GM12873 (cell line): ENCODE measurements at regions not wholly inside any gene's neighbourhood (a gene's known extent, or its start where the extent isn't known, plus 50 kb on each side); places are given as distances from the start of the nearest gene placed in this dataset.

Experiments used
- TF ChIP-seq, protein P1 (sequence below): IDR thresholded peaks from 2 replicates; pipeline ENCODE4 v1.5.1; 2012; ENCODE audit warnings: low read depth, mild to moderate bottlenecking, moderate library complexity, low read length, control low read depth; ENCODE audit not compliant: insufficient read depth; ENCODE audit errors: missing control alignments

DNA sequence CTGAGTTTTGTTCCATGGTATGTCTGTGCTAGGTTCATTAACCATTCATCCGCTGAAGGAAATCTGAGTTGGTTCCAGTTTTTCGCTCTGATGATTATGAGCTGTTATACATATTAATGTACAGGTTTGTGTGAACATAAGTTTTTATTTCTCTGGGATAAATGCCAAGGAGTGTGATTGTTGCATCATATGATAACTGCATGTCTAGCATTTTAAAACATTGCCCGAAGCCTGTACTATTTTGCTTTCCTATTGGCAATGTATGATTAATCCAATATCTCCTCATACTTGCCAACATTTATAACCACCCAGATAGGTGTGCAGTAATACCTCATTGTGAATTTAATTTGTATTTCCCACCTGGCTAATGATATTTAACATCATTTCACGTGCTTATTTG is 322.7 kb downstream of the ZNF326 start:
- TF ChIP-seq, protein P1, sequence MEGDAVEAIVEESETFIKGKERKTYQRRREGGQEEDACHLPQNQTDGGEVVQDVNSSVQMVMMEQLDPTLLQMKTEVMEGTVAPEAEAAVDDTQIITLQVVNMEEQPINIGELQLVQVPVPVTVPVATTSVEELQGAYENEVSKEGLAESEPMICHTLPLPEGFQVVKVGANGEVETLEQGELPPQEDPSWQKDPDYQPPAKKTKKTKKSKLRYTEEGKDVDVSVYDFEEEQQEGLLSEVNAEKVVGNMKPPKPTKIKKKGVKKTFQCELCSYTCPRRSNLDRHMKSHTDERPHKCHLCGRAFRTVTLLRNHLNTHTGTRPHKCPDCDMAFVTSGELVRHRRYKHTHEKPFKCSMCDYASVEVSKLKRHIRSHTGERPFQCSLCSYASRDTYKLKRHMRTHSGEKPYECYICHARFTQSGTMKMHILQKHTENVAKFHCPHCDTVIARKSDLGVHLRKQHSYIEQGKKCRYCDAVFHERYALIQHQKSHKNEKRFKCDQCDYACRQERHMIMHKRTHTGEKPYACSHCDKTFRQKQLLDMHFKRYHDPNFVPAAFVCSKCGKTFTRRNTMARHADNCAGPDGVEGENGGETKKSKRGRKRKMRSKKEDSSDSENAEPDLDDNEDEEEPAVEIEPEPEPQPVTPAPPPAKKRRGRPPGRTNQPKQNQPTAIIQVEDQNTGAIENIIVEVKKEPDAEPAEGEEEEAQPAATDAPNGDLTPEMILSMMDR: no peak

- TF ChIP-seq, protein P1: no peak
Measured at GRCh38 chr1:90314533-90314932, 319.6 kb downstream of the ZNF326 start.

DNA sequence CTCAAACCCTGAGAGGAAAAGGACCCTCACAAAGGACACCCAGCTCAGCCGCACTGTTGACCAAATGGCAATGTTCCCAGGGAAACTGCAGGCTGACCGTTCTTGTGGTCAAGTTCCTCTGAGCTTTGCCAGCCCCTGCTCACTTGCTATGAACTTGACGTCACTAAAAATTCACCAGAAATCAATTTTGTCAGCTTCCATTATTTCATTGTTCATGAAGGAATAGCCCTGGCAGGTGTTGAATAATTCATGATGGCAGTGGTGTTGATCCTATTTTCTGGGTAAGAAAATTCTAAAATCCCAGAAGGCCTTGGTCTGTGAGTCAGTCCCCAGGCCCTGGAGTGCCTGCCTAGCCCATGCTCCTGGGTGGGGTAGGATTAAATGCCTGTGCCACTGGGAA is 318.9 kb downstream of the ZNF326 start:
- TF ChIP-seq, protein P1: no peak

- TF ChIP-seq, protein P1: no peak
Measured at GRCh38 chr1:90309806-90310205, 314.9 kb downstream of the ZNF326 start.

DNA sequence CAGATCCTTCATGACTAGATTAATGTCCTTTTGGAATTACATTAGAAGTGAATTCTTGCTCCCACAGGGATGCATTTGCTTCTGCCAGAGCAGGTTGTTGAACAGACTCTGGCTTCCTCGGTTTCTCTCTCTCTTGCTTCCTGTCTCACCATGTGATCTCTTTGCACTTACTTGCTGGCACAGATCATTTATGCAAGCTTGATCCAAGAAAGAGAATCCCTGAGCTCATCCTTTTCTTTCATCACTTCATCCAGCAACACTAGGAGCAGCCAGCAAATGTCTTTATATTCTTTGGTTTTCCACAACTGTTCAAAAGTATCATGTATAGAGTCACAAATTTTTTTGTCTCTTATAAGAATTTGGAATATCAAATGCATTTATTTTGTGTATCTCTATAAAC is 313.5 kb downstream of the ZNF326 start:
- TF ChIP-seq, protein P1: no peak

DNA sequence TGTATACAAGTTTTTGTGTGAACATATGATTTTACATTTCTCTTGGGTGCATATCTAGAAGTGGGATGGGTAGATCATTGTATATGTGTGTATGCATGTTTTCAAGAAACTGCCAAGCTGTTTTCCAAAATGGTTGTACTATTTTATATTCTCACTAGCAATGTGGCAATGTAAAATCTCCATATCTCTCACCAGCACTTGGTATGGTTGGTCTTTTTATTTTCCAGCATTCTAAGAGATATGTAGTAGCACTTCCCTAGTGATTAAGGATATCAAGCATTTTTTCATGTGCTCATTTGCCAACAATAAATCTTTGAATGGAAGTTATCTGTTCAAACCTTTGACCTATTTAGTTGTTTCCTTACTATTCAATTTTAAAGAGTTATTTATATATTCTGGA is 310.7 kb downstream of the ZNF326 start:
- TF ChIP-seq, protein P1: no peak

- TF ChIP-seq, protein P1: no peak
Measured at GRCh38 chr1:90296327-90296726, 301.4 kb downstream of the ZNF326 start.
